HG03280 (cell line): ENCODE measurements at regions not wholly inside any gene's neighbourhood (a gene's known extent, or its start where the extent isn't known, plus 50 kb on each side); places are given as distances from the start of the nearest gene placed in this dataset.
"Not testable (repeated sequence)": the region's sequence is repeated elsewhere in the genome, so short reads cannot be mapped to it uniquely, and the experiment has no call there.

Experiments used
- ATAC-seq: cut with Tn5 transposase; IDR thresholded peaks from one replicate; pipeline ENCODE4 v1.9.1; 2021; ENCODE audit warnings: mild to moderate bottlenecking, moderate library complexity; ENCODE audit not compliant: unreplicated experiment

DNA sequence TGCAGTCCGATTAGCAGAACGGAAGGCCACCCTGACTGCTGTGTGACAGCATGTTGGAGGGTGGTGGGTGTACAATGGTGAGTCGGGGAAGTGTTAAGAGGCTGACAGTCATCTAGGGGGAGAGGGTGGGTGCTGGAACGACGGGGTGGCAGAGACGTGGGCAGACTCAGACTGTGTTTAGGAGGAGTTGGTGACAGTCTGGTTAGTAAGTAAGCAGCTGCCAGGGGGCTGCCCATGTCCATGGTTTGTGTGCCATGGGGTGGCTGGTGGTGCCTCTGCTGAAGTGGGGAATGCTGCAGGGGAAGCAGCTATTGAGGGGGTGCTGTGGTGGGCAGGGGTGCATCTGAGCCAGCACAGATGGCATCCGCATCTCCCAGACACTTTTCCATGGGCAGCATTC is 51.3 kb upstream of the BOD1 start:
- no peak for ATAC-seq

DNA sequence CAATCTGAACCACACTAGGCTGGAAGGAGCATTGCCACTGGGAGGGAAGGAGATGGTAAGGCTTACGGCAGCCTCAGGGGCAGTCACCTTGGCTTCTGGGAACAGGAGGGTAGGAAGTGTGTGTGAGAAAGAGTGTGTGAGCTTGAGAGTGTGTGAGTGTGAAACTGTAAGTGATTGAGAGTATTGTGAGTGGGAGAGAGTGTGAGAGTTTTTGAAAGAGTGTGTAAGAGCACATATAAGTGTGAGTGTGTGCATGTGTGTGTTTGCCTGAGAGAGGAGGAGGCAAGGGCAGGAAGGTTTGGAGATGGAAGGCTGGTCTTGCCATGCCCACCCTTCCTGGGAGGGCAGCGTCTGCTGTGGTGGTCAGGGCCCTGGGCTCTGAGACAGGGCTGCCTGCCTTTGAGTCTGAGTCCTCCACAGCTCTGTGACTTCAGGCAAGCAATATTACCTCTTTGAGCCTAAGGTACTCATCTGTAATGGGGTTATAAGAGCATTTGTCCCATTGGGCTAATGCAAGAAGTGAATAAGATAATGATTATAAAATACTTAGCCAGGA is 51.9 kb upstream of the BOD1 start:
- no peak for ATAC-seq

DNA sequence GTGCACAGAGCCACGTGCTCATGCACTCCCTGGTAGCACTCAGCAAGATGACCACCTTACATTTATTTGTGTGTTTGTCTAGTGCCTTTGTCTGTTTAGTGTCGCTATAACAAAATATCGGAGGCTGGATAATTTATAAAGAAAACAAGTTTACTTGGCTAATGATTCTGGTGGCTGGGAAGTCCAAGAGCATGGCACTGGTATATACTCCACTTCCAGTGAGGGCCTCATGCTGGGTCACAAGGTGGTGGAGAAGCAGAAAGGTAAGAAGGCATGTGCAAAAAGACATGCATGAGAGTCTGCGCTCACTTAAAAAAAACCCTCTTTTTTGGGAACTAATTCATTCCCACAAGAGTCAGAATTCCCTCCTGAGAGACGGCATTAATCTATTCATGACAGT is 52.5 kb upstream of the BOD1 start:
- no peak for ATAC-seq

DNA sequence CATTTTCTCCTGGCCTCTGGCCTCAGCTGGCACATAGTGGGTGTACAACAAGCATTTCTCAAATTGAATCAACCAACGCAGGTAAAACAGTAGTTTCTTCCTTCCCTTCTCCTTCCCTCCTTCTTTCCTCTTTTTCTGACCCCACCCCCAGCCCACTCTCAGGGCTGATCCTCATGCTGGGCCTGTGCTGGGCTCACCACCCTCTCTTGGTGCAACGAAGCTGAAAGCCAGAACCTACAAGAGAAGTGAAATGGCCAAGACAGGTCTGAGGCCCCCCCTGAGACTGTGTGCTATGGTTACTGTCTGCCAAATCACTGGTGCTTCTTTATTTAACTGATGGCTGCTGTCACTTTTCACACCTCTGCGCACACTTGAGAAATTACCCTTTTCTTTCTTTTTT is 53.0 kb upstream of the BOD1 start:
- no peak for ATAC-seq

DNA sequence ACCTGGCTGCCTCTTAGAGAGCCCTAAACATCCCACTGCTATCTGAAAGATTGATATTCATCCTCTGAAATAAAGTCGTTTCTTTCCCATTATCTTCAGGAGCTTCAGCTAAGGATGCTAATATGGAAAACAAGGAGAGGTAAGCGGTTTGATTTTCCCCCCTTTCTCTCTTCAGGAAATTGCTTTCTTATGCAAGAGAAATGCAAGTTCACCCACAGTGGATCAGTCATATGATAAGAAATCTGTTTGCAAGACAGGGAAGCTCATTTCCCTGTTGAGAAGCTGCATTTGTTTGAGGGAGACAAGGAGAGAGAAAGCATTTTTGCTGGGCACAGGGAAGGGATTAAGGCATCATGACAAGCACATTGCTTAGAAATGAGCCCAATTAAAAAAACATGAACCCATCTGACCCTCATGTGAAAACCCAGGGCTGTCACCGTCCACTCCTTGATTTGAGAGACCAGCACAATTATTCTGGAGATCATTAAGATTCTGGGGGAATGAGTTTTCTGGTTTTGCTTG is 53.7 kb upstream of the BOD1 start:
- no peak for ATAC-seq

DNA sequence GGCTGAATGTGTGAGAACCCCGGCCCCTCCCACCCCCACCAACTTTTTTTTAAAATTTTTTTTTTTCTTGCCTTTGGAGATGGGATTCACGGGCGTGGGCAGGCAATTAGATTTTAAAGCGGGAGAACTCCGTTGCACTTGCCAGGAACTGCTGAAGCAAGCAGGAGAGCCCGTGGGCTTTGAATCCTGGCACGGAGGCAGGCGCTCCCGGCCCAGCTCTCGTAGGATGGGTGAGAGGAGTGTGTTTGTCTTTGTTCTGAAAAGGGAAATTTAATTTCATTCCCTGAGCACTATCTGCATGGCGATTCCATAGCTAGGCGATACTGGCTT is 54.3 kb upstream of the BOD1 start:
- ATAC-seq = no peak

DNA sequence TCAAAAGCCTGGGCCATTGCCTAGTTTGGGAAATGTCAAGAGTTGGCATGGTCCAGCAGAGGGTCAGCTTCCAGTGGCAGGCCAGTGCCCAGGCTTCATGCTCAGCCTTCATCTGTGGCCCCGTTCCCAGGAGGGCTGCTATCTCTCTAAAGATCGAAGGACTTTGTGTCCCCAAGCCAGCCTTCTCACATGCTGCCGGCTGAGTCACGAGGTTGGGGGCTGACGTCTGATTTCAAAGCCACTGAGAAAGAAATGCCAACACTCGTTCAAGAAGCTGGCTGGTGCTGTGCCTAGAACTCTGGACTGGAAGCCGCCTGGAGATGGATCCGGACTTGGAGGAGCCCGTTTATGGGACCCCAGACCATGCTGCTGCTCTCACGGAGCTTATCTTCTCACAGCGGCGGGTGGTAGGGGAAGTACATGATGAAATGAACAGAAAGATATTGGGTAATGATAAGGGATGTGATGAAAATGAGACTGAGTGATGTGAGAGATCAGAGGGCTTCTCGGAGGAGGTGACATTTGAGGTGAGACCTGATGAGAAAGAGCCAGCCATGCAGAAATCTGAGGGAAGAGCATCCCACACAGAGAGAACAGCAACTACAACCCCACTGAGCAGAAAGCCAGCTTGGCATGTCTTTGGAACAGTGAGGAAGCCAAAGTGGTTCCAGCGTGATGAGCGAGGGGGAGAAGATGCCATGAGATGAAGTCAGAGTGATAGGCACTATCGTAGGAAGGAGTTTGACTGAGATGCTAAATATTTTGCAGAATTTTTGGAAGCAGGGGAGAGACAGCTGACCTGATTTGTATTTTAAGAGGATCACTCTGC is 54.9 kb upstream of the BOD1 start:
- no peak for ATAC-seq

DNA sequence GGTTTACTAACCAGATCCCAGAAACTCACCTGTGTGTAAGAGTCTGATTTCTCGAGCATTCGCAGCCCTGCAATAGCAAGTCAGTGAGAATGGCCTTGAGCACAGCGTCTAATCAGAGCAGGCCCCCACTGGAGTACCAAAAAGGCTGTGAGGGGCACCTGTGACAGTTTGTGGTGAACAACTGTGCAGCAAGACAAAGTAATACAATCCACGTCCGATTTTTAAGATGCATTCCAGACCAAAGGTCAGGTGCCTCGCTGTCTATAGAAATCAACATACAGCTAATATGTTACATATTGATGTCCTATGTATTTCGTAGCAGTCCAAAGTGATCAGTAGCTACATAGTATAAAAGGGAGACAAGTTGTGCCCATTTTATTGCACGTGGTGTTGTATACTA is 55.7 kb upstream of the BOD1 start:
- no peak for ATAC-seq

DNA sequence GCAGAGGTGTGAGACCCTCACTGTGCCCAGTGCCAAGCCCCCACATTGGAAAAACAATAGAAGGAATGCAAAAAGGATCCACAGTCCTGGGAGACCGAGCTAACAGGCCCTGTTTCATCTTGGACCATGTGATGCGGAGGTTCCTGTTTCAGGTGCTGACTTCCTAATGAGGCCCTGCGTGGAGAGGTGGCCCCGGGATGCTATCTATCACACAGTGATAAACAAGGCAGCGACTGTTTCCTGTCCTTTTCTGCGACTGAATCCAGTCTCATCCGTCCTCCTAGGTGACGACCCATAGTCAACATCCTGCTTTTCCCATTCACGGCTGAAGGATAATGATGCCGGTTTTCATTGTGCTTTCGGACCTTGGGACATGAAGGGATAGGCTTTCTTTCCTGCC is 56.4 kb upstream of the BOD1 start:
- ATAC-seq = no peak

DNA sequence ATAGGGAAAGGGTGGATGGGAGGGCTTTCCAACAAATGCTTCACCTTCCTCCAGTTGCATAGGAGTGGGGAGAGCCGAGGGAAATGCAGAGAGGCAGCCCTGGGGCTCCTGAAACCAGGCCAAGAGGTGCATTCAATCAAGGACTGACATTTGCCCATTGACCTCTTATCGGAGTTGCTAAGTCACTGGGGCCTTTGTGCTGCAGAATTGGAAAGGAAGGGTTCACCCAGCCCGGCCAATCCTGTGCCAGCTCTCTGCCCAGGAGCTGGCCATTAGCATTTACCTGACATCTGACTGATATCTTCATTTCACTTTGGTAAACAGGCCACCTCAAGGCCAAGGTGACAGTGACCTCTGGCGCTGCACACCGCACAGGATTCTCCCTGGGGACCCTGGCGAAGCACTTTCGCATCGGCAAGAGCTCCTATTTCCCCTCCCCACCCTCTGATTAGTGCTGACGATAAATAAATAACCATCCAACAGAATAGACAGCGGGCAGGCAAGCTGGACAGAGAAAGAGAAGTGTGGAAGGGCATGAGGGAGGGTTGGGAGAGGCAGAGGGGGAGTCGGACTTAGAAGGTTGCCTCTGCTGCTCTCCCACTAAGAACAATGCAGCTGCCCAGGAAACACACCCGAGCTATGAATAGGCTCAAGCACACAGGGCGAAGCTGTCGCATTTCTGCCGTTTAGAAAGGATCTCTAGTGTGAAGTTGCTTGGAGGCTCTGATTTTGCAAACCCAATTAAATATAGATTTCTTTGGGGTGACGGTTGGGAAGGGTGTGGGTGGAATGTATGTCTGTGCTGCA is 57.0 kb upstream of the BOD1 start:
- no peak for ATAC-seq

DNA sequence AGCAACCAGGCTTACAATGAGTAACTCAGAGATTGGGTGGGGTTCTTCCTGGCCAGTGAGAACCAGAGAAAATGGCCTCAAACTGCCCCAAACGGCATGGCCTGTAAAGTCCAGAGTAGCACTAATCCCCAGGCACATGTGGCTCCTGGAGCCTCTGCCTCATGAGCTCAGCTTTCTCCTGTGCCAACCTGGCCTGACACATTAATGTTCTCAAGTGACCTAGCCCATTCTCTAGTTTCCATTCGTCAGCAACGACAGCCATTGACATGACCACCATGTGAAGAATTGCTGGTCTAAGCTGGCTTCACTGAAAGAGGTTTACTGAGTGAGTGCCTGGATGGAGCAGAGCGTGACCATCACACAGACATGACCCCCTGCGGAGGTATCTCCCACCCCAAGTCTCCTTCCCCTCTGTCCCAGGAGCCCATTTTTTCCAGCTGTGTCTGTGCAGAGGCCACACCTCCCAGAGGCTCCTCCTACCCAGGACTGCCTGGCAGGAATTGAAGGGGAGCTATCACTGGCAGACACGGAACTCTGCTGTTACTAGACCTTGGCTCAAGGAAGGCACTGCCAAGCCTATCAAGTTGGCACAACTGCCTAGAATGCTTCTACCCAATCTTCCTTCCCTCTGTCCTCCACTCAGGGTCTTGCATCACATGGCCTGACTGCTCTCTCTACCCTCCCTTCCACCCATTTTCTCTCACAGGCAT is 59.0 kb upstream of the BOD1 start:
- ATAC-seq = no peak

DNA sequence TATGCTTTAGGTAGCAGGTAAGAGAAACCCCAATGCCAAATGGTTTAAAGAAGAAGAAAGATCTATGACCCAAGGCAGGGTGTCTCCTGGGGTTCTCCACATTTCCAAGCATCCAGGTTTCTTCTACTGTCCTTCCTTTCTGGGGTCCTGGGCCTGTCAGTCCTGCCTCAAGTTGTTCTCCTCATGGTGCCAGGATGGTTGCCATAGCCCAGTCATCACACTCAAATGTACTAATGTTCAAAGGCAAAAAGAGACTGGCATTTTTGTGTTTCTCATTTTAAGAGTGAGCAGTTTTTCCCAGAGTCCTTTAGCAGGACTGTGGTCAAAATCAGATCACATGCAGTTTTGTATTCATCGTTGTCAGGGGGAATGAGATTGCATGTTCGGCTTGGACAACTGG is 59.9 kb upstream of the BOD1 start:
- no peak for ATAC-seq

DNA sequence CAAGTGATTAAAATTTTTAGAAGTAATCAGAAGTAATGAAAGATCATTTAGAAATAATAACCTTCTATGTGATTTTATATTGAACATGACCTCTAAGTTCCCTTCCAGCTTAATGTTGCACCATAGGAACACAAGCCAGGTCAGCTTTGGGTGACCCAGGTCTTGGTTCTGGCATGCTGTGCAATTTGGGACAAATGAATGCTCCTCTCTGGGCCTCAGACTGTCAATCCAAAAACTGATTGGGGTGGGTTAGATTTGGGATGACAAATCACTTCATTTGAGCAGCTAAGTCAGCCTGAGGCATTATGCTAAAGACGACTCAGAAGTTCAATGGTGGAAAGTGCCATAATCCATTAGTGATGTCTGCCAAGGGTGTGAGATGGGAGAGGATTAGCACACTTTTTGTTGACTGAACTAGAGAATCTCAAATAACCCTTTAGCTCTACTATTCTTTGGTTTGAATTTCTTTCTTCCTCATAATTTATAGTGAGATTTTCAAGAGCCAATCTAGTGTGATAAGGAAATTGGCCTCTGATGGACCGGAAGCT is 60.7 kb upstream of the BOD1 start:
- no peak for ATAC-seq

DNA sequence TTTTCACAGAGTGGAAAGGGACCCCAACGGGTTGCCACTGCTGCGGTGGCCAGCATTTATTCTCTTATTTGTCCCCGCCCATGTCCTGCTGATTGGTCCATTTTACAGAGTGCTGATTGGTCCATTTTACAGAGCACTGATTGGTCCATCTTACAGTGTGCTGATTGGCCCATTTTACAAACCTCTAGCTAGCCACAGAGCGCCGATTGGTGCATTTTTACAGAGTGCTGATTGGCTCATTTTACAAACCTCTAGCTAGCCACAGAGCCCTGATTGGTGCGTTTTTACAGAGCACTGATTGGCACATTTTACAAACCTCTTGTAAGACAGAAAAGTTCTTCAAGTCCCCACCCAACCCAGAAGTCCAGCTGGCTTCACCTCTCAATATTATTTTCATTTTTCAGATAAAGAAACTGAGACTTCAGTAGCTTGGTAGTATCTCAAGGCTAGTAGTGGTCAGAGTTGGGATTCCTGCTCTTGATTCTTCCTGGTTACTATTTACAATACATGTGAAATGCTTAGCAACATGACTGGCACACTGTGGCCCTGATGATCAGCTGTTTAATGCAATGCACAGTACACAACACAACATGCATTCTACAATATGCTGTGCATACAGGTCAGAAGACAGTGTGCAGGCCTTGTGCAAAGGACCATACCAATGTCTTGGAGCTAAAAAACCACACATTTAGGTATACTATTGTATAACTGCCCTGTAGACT is 63.6 kb upstream of the BOD1 start:
- peak; percentile 77 for ATAC-seq

DNA sequence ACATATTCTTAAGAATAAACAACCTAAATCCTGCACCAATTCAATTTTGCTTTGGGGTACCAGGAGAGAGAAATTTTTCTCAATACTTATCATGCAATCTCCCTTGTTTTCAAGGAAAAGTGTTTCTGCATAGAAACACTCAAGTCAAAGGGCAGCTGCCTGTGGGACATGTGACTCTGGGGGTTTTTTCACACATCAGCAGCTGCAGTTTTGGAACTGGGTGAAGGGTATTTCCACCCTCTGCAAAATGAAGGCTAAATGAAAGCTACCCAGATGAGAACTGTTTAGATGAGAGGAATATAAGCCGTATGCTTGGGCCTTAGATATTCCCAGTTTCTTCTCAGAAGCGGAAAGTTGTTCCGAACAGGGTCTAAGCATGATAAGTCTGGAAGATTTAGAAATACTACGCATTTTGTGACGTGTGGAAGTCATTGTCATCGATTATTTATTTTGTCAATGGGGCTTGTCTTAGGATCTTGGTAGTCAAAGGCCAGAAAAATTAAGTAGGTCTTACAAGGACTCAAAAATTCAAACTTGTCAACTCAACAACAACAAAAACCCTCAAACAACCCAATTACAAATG is 64.3 kb upstream of the BOD1 start:
- ATAC-seq = peak; percentile 70

DNA sequence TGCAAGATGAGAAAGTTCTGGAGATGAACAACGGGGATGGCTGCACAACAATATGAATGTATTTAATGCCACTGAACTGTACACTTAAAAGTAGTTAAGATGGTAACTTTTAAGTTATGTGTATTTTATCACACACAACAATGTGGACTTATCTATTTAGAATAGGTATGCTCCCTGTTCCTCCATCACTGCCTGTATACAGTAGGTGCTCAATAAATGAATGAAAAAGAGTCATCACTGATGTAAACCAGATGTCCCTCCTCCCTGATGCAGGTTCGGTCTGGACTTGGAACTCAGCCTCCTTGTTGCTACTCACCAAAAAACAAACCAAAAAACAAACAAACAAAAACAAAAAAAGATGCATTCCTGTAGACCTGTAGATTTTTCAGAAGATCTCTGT is 65.9 kb upstream of the BOD1 start:
- no peak for ATAC-seq

DNA sequence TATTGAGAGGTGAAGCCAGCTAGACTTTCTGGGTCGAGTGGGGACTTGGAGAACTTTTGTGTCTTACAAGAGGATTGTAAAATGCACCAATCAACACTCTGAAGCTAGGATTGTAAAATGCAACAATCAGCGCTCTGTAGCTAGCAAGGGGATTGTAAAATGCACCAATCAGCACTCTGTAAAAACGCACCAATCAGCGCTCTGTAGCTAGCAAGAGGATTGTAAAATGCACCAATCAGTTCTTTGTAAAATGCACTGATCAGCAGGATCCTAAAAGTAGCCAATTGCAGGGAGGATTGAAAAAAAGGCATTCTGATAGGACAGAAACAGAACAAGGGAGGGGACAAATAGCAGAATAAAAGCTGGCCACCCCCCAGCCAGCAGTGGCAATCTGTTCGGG is 68.1 kb upstream of the BOD1 start:
- not testable (repeated sequence) for ATAC-seq

DNA sequence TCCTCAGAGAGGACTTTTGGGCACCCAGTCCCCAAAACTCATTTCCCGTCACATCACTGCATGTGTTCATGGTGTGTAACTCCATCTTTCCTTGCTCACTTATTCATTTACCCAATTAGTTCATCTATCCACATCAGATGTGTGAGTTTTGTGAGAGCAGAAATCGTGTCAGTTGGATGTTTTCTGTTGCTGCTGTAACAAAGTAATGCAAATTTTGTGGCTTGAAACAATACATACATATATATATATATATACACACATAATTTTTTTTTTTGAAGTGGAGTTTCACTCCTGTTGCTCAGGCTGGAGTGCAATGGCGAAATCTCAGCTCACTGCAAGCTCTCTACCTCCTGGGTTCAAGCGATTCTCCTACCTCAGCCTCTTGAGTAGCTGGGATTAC is 70.5 kb upstream of the BOD1 start:
- no peak for ATAC-seq

DNA sequence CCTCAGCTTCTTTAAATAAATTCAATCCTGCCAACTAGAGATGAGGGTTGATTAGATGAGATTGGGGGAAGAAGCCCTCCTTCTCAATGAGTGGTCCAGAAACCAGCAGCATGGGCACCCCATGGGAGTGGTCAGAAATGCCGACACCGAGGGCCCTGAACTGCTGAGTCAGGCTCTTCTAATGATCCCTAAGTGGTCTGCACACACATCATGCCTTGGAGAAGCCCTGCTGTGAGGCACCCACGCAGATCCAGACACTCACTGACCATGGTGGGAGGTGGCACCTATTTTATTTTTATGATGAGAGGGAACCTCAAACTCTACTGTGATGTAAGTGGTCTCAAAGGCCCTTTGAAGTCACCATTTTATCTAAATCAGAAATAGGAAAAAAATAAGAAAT is 72.3 kb upstream of the BOD1 start:
- ATAC-seq = no peak

DNA sequence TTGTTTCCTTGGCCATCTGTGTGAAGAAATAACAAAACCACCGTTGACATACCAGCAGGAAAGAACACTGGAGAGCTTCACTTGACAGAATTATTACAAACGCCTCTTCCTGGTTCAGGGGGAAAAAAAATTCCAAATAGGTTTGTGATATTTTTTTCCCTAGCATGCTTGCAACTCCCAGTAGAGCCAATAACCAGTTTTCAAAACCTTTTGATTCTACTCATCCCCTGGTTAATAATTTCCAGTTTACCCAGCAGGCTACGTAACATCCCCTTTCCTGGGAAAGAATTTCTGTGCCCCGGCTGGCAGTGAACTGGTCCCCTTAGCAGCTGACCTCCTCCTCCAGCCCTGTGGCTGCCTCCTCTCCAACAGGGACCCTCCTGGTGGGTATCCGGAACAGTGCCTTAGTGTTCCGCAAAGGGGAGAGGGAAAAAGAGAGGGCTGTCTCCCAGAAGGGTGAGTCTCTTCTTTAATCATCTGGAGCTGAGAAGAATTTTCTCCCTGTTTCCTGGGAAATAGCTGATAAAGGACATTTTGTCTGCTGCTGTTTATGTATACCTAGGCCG is 72.8 kb upstream of the BOD1 start:
- ATAC-seq = no peak
